Activated effector memory CD4-positive, alpha-beta T cell treated with anti-CD3 and anti-CD28 coated beads, Interleukin-2, amount 50 U/mL, for 16 hours (primary cell): ENCODE measurements at regions not wholly inside any gene's neighbourhood (a gene's known extent, or its start where the extent isn't known, plus 50 kb on each side); places are given as distances from the start of the nearest gene placed in this dataset.

Source experiments
- DNase-seq: peaks from one replicate; pipeline ENCODE4 v3.0.0-alpha.2; 2020

DNA sequence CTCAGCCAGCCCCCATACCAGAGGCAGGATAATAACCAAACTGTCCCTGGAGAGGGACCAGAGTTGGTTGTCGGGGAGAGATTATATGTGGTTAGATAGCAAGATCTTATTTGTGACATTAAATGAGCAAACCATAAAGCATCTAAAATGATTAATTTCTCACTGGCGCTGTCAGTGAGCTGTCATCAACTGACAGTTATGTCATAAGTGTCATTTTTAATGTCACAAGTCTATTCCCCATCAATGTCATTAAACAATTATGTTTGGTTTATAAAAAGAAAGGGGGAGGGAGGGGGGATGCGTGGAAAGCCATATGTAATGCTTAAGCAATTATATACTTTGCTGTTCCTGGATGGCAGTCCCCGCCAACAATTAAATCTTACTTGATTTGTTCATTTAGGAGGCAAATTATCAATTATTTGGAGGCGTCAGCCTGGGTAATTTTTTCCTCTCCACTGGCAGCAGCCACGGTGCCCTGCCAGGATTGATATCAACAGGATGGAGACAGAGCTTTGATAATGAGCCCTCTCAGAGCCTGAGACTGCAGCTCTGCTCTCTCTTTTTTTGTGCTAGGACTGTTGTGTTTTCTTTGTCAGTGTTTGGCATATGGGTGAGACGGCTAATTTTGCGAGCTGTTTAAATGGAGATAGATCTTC lies 333.6 kb upstream of the CAMK1G start:
- no peak for DNase-seq

DNA sequence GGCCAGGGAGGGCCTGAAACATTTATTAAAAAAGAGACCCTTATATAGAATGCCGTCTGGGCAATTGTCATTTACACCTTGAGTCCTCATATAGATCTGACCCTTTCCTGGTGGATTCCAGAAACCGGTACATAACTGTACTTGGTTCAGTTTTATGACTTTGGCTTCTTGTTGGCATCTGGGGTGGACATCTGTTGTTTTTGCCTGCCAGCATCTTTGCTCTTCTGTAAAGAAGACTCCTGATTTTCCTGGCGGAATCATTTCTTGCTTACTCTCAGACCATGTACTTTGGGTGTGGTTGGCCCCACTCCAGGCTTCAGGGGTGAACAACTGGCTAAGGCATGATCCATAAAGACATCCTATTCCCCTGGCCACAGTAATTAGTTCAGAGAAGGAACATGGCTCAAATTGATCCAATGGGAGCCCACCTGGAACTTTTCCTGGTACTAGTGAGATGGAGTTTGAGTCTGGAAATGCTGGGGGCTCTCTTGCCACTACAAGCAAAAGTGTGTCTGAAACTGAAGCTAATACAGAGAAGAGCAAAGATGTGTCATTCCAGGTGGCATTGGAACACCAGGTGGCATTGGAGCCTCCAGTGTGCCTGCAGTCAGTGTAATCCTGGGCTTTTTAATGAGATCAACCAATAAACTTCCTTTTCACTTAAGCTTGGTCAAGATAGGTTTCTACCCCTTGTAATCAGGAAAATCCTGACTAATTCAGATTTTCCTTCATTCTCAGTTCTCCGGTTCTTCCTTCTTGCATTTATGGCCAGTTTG lies 332.5 kb upstream of the CAMK1G start:
- no peak for DNase-seq

- no peak for DNase-seq
These were observed 326.7 kb upstream of the CAMK1G start for GRCh38 chr1:209256766-209257350.

- DNase-seq: no peak
These were observed 326.1 kb upstream of the CAMK1G start for GRCh38 chr1:209257454-209257853.

- no peak for DNase-seq
These were observed 323.4 kb upstream of the CAMK1G start for GRCh38 chr1:209260136-209260535.

GRCh38 chr1:209262631-209263030 lies 320.9 kb upstream of the CAMK1G start:
- DNase-seq: no peak

- no peak for DNase-seq
These were observed 318.2 kb upstream of the CAMK1G start for GRCh38 chr1:209265301-209265700.

DNA sequence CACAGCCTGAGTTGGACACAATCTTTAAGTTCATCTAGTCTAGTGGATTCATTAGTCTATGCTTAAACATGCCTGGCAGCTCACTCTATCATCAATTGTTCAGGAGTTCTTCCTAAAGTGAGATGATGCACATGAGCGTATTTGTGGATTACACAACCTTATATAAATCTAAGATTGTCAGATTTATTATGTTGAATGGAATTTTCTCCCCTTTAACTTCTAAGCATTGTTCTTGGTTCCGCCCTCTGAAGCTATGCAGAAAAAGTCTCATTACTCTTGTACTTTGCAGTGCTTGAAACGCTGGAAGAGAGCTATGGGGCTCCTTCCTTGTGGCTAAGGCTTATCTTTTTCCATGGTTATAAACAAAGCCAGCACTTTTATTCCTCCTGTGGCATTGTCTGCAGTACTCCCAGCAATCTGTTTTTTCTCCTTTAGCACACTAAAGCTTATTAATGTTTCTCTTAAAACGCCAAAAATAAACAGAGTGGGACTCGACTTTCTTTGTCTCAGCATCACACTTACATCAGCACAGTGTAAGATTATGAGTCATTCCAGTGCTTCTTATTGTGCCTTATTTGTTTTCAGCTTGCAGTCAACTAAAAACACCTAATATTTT lies 316.8 kb upstream of the CAMK1G start:
- DNase-seq: no peak

DNA sequence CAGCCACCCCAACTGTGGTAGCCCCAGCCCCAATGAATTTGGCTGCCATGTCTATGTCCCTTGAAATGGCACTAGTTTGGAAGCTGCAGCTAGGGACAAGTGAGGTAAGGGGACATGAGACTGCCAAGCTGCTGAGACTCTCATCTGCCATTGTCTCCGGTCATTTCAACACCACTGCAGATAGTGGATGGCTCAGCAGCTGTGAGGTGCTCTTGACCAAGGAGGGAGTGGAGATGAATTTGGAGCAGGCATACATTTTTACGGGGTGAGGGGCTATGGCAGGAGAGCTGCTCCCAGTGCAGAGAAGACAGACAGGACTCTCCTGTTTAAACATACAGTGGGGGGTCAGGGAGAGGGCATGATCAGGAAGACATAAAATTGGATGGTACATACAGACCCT lies 315.5 kb upstream of the CAMK1G start:
- no peak for DNase-seq

GRCh38 chr1:209268479-209268878 lies 315.0 kb upstream of the CAMK1G start:
- no peak for DNase-seq

DNA sequence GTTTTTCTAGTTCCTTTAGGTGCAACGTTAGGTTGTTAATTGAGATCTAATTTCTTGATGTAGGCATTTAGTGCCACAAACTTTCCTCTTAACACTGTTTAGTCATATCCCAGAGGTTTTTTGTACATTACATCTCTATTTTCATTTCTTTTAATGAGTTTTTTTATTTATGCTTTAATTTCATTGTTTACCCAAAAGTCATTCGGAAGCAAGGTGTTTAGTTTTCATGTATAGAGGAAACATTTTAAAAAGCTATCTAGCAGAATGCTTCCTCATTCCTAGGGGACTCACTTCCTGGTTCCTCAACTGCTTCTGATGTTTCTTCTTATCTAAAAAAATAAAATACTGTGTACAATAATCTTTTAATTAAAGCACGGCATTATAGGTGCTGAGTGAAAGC lies 307.2 kb upstream of the CAMK1G start:
- DNase-seq: no peak

- no peak for DNase-seq
These were observed 305.9 kb upstream of the CAMK1G start for GRCh38 chr1:209277662-209278061.

DNA sequence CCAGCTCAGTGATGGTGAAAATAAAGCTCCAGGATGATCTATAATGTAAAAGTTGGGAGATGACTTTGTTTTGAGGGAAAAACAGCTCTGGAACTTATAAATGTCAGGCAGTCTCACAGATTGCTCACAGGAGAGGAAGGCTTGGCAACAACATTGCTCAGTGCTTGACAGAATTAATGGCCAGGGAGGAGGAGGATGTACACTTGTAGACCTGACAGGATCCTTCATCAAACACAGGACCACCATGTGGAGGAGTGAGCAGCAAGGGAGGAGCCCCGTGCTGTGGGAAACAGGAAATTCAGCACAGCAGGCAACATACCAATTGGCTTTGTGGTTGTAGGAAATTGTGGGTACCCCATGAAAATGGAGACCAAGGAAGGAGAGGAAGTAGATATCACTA lies 291.8 kb upstream of the CAMK1G start:
- DNase-seq: no peak

DNA sequence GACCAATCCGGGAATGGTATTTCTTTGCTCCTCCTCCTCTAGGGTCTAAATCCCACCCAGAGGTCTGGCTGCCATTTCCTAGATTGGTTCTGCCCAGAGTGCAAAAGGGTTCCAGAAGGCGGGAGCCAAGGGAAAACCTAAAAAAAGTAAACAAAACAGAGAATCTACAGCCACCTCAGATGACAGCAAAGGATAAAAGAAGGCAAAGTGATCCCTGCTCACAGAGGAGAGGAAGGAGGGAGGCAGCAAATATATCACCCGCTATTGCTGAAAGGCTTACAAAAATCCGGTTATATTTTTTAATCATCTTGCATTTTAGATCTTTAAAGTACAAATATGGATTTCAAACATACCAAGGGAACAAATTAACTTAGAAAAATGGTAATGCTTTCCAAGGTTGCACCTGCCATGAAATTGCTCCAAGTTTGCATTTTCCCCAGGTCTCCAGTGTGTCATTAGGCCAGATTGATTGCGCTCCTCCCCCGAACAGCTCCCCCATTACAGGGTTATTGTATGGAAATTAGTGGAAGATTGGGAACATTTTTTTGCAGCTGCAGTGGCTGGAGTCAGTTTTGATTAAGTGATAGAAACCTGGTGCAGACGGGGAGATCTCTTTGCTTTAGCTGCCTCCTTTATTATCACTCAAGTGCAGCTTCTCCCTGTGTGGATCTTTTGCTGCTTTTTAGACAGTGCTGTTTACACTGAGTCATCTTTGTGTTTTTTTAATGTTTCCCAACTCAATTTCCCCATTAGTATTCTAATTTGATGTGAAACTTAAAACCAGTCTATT lies 280.5 kb upstream of the CAMK1G start:
- no peak for DNase-seq

DNA sequence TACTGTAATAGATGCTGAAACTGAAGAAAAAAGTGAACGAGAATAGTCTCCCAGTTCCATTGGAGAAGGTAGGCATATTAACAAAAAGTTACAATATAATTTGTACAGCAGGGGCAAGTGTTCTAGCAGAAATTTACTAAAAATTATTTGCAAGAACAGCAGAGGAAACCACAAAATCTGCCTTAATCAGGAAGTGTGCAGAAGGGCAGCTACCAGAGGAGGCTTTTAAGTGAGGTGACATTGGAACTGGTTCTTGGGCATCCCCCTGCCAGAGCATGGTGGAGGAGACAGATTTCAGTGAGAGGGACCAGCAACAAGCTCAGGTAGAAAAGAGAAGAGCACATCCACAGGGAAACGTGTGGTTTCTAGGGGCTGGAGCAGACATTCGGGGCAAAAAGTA lies 279.3 kb upstream of the CAMK1G start:
- no peak for DNase-seq

- DNase-seq: no peak
These were observed 278.1 kb upstream of the CAMK1G start for GRCh38 chr1:209305221-209305954.

GRCh38 chr1:209307846-209308245 lies 275.7 kb upstream of the CAMK1G start:
- DNase-seq: no peak

- no peak for DNase-seq
These were observed 274.3 kb upstream of the CAMK1G start for GRCh38 chr1:209309198-209309597.

GRCh38 chr1:209311770-209312169 lies 271.7 kb upstream of the CAMK1G start:
- no peak for DNase-seq

- no peak for DNase-seq
These were observed 266.6 kb upstream of the CAMK1G start for GRCh38 chr1:209316929-209317328.

- no peak for DNase-seq
These were observed 265.1 kb upstream of the CAMK1G start for GRCh38 chr1:209318181-209319056.
